GM18873 (cell line): ENCODE measurements at regions not wholly inside any gene's neighbourhood (a gene's known extent, or its start where the extent isn't known, plus 50 kb on each side); places are given as distances from the start of the nearest gene placed in this dataset.
"Not testable (repeated sequence)": the region's sequence is repeated elsewhere in the genome, so short reads cannot be mapped to it uniquely, and the experiment has no call there.

ENCODE experiments used
- ATAC-seq: cut with Tn5 transposase; IDR thresholded peaks from one replicate; pipeline ENCODE4 v1.9.1; 2021; ENCODE audit warnings: mild to moderate bottlenecking, moderate library complexity, moderate number of reproducible peaks; ENCODE audit not compliant: unreplicated experiment, low FRiP score

- no peak for ATAC-seq
These were observed 417.5 kb downstream of the HINT1 start for GRCh38 chr5:130747556-130747955.

- not testable (repeated sequence) for ATAC-seq
These were observed 418.4 kb downstream of the HINT1 start for GRCh38 chr5:130746641-130747040.

DNA sequence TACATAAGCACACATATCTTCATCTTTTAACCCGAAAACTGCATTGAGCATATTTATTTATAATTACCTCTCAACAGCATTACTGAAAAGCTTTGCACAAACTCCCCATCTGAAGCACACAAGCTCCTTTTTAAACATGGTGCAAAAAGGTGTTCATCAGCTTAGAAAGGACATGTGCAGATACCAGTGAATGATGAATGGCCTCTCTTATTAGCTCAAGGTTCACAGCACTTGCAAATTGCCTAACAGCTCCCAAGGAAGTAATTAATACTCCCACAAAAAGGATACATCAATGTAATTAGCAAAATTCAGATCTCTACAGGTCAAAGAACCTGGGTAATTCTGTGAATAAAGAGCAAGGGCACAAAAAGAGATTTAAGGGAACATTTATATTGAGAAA lies 422.0 kb downstream of the HINT1 start:
- no peak for ATAC-seq

DNA sequence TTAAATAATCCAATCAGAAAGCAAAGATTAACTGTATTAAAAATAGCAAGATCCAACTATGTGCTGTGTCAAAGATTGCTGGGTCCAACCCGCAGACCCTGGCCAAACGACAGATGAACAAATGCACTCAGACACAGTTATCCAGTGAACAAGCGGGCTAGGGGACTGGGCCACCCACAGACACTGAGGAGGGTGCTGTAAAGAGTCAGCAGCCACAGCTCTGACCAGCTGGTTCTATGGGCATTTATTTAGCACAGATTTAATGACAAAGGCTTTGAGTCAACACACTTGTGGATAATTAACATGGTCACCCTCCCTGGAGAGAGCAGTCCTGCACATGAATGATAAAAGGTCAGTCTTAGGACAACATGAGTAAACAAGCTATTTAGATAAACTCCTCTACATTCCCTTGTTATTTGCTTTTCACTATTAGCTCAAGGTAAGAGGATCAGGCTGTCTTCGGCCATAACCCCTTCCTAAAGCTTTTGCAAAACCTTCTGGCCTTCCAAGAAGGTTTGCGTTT lies 424.9 kb downstream of the HINT1 start:
- no peak for ATAC-seq

DNA sequence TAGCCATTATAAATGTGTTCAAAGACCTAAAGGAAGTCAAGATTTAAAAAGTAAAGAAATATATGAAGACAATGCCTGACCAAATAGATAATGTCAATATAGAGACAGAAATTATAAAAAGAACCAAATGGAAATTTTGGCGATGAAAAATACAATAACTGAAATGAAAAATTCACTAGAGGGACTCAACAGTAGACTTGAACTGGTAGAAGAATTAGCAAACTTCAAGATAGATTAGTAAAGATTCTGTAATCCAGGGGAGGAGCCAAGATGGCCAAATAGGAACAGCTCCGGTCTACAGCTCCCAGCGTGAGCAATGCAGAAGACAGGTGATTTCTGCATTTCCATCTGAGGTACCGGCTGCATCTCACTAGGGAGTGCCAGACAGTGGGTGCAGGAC lies 433.2 kb downstream of the HINT1 start:
- ATAC-seq: no peak

DNA sequence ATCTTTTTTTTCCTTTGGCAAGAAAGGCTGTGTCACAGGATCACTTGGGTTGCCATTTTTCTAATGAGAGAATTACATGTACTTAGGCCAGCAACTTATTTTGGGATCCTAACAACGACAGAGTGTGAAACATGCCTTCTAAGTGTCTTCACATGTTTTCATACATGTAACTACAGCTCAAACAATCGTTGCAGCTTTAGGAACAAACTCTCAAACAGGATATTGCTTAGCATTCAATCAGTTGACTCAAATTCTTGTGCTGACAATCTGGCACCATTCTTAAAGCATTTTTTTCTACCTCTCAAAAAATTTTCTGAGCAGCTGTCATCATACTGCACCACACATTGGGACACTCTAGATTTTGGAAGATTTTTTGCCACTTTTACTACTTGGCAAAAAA lies 435.5 kb downstream of the HINT1 start:
- no peak for ATAC-seq

GRCh38 chr5:130727830-130728229 lies 437.2 kb downstream of the HINT1 start:
- ATAC-seq: no peak

DNA sequence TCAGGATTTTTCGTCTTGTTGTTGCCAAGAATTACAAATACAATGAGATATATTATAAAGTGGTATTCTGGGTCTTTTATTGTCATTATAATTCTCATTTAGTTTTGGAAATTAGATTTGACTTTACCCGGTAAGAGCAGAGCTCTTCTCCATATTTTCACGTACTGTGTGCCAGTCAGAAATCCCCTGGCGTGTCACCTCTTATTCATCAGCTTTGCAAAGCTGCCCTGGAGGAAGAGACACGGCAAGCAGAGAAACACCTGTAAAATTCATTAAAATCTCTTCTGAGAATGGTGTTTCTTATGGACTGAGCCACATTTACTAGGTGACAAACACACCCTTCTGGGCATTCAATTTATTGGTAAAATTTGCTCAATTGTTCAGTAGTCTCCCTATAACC lies 440.4 kb downstream of the HINT1 start:
- ATAC-seq: no peak

DNA sequence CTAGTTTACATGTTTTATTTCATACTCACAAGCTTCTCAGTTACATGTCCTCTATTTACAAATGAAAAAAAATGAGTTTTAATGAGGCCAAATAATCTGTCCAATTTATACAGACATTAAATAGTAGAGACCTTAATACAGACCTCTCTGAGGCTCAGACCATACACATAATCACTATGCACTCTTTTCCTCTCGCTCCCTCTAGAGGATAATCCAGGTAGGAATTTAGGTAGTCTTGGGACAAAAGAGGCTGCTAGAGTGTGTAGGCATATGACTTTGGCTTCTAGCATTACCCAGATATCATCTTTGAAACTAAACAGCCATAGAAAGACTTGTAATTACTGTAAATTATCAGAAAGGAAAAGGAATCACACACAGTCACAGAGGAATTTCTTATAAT lies 444.7 kb downstream of the HINT1 start:
- no peak for ATAC-seq

GRCh38 chr5:130715541-130715940 lies 449.5 kb downstream of the HINT1 start:
- ATAC-seq: no peak

GRCh38 chr5:130714200-130714599 lies 450.9 kb downstream of the HINT1 start:
- ATAC-seq: no peak

- no peak for ATAC-seq
These were observed 452.7 kb downstream of the HINT1 start for GRCh38 chr5:130712324-130712723.

DNA sequence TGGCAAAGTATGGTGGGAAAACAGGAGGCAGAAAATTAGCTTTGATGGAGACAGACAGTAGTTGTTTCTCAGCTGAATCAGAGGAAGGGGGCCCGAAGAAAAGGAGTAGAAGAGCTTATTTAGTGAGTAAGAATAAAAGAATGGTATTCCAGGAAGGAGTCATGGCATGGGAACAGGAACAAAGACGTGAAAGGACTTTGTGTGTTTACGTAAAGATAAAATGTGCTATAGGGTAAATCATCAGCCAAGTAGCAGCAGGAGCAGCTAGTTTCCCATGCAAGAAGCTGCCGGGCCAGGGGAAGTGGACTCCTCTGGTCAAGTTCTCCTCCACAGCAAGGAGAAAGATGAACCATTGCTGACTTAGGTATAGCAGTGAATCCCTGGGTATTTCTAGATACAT lies 454.5 kb downstream of the HINT1 start:
- no peak for ATAC-seq

DNA sequence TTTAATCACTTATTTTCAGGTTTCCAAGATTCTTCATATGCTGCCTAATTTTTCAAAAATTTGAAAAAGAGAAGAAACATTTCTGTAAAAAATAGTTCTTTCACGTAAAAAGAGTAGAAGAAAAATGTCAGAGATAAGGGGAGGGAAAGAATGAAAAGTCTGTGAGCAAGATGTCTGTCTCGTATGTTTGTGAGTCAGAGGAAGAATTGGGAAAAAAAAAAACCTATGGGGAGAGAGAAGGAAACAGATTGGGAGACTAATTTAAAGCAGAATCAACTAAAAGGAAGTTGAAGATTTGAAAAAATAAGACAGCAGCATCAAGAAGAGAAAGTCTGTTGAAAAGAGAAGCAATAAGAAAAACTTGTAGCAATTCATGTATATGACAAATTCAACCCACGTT lies 456.3 kb downstream of the HINT1 start:
- ATAC-seq: no peak

DNA sequence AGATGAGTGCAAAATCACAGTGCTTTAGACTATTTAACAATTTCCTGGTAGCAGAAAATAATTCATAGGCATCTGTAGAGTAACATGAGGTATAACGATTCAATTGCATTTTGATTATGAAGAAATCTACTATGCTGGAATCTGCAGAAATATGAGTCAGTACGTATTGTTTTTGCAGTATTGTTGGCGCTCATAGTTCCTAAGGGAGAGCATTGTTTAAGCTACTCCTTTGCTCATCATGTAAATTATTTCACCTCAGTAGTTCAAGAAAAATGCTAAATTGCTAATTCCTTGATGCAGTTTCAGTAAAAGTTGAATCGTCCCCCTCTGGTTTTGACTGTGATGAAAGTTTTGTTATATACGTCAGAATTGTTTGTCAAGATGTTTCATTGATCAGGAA lies 458.4 kb downstream of the HINT1 start:
- no peak for ATAC-seq

- ATAC-seq: no peak
These were observed 459.7 kb downstream of the HINT1 start for GRCh38 chr5:130705368-130705767.

DNA sequence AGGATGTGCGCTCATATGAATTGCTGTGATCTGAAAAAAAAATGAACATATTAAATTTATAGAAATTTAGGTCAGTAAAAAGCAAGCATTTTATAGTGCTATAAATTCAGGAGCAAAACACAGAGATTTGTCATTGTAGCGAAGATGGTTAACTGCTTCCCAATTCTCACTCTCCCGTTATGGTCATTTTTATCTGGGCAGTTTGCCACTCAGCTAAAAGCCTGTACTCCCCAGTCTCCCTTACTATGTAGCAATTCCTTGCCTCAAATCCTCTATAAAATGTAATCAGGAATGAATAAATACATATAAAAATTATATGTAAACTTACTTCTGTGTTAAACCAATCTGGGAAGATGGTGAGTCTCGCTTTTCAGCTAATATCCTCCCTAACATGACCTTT lies 471.5 kb downstream of the HINT1 start:
- no peak for ATAC-seq

GRCh38 chr5:130692770-130693169 lies 472.3 kb downstream of the HINT1 start:
- ATAC-seq: no peak

DNA sequence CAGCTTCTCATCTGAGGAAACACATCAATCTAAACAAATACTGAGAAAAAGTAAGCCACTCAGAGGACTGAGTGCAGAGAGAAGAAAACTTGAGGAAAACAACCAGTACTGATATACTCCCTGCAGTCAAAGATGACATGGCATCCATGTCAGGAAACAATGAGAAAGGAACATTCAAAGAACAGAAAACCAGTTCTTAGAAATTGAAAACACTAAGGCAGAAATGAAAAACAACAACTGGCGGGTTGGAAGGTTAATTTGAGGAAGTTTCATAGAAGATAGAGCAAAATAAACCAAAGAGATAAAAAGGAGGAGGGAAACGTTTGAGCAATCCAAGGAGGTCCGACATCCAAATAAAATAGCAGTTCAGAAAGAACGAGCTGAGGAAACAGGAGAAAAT lies 475.2 kb downstream of the HINT1 start:
- ATAC-seq: no peak

DNA sequence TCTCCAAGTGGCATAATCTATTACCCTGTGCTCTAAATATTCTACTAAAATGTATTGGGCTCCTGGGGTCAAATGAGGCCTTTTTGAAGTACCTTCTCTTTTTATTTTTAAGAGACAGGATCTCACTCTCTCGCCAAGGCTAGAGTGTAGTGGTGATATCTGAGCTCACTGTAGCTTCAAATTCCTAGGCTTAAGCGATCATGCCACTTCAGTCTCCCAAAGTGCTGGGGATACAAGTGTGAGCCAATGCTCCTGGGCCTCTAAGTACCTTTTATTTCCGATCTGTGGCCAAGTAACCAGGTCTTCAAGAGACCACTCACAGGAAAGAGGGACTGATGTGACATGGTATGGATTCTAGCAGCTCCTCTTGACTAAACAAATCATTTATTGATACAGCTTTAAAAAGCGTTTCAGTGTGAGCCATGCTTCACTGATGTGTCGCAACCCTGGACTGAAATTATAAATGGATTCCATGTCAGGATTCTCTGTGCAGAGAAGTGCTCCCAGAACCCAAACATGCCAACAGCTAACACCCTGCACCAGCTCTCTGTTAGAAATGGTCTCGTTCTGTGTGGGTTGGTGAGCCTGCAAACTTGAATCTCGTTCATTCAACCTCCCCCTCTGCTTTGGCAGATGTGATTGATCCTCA lies 477.8 kb downstream of the HINT1 start:
- ATAC-seq: no peak

- ATAC-seq: no peak
These were observed 486.4 kb downstream of the HINT1 start for GRCh38 chr5:130678637-130679036.

GRCh38 chr5:130666462-130666861 lies 498.6 kb downstream of the HINT1 start:
- ATAC-seq: no peak

- ATAC-seq: no peak
These were observed 512.9 kb downstream of the HINT1 start for GRCh38 chr5:130652176-130652575.
